ENCODE measurements at regions not wholly inside any gene's neighbourhood (a gene's known extent, or its start where the extent isn't known, plus 50 kb on each side); places are given as distances from the start of the nearest gene placed in this dataset.
"Not testable (repeated sequence)": the region's sequence is repeated elsewhere in the genome, so short reads cannot be mapped to it uniquely, and the experiment has no call there.

DNA sequence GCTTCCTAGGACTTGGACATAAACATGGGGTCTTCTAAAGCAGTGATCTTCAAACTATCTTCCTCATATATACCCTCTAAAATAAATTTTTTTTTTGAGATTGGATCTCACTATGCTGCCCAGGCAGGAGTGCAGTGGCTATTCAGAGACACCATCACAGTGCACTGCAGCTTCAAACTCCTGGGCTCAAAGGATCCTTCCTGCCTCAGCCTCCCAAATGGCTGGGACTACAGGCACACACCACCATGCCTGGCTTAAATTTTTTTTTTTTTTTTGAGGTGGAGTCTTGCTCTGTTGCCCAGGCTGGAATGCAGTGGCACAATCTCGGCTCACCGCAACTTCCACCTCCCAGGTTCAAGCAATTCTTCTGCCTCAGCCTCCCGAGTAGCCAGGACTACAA lies 134.4 kb downstream of the ZFP64 start:
- H3K27ac ChIP-seq (ENCODE audit: low read depth, low read length); H3K4ac ChIP-seq (replicated peaks; ENCODE audit: insufficient read length, low read depth, low read length): not testable (repeated sequence)

More for the DNA sequence above, 134.4 kb downstream of the ZFP64 start:
- not testable (repeated sequence) for H3K4me2 ChIP-seq (ENCODE audit: insufficient read depth in 1 of 2, low read depth in 2 of 2, low read length in 2 of 2); H3K14ac ChIP-seq (ENCODE audit: insufficient read length); H4K20me1 ChIP-seq (replicated peaks in 1 of 2; ENCODE audit: control insufficient read depth in 1 of 2, insufficient read depth in 2 of 2, low read length in 2 of 2); H3K9me3 ChIP-seq (ENCODE audit: insufficient read depth in 2 of 2, low read depth in 1 of 2, low read length in 1 of 2); FAIRE-seq; H3K9ac ChIP-seq (replicated peaks in 1 of 4; ENCODE audit: extremely low read depth in 1 of 4, low read depth in 3 of 4, low read length in 3 of 4); H3K23ac ChIP-seq (ENCODE audit: insufficient read length); H2BK12ac ChIP-seq (ENCODE audit: low read depth, low read length); H2BK15ac ChIP-seq (ENCODE audit: low read length); H2AK5ac ChIP-seq (ENCODE audit: low read depth, low read length); H2BK120ac ChIP-seq (replicated peaks; ENCODE audit: low read depth, low read length); H3K18ac ChIP-seq (ENCODE audit: extremely low read depth, low read length); H3K79me2 ChIP-seq (ENCODE audit: control insufficient read depth in 1 of 2, insufficient read depth in 2 of 2, low read length in 2 of 2); H4K91ac ChIP-seq (replicated peaks; ENCODE audit: insufficient read length, low read length); H3K4me3 ChIP-seq (ENCODE audit: extremely low read depth in 1 of 4, insufficient read depth in 2 of 4, low read depth in 3 of 4, low read length in 4 of 4); H4K8ac ChIP-seq (ENCODE audit: extremely low read depth, insufficient read depth, low read length); H3K23me2 ChIP-seq (ENCODE audit: low read depth, low read length); H3K79me1 ChIP-seq (ENCODE audit: low read depth, low read length); H3K36me3 ChIP-seq (ENCODE audit: control insufficient read depth in 2 of 4, insufficient read depth in 4 of 4, low read length in 3 of 4); H2AFZ ChIP-seq (ENCODE audit: low read length); H4K5ac ChIP-seq (ENCODE audit: insufficient read length, low read depth, low read length); H2BK20ac ChIP-seq (ENCODE audit: low read length); DNase-seq (ENCODE audit: low read depth in 1 of 2, low spot score in 2 of 2); H3K4me1 ChIP-seq (replicated peaks in 1 of 4; ENCODE audit: control insufficient read depth in 3 of 4, insufficient read depth in 4 of 4, low read length in 3 of 4); H3K27me3 ChIP-seq (replicated peaks in 1 of 4; ENCODE audit: control insufficient read depth in 3 of 4, extremely low read depth in 1 of 4, insufficient read depth in 3 of 4, low read length in 3 of 4); H2BK5ac ChIP-seq (ENCODE audit: low read depth, low read length); H3K56ac ChIP-seq (replicated peaks; ENCODE audit: insufficient read length, low read depth, low read length)
- ChIA-PET POLR2A (ENCODE audit: partially characterized antibody) (interaction anchor here (0.6 kb wide), 1 partner anchor 143 kb away, joined by 5 read pairs; no protein-coding TSS in a partner anchor), CTCF (ENCODE audit: partially characterized antibody) (interaction anchor here (1.3 to 3.4 kb wide), 2 partner anchors 9 to 257 kb away, joined by 3 to 12 read pairs; no protein-coding TSS in a partner anchor)
- 100% methylated on average over 3 of the region's 3 CpGs; no CpG with 5 or more reads in 1 of the 2 experiments for WGBS, 2 experiments (ENCODE audit: extremely low coverage in 1 of 2, insufficient coverage in 1 of 2, insufficient read length in 1 of 2, insufficient replicate concordance in 2 of 2, low coverage in 1 of 2, low lambda C conversion rate in 2 of 2, missing lambda C conversion rate in 1 of 2)

Measured in H1 (cell line).